H9 (cell line): ENCODE measurements at regions not wholly inside any gene's neighbourhood (a gene's known extent, or its start where the extent isn't known, plus 50 kb on each side); places are given as distances from the start of the nearest gene placed in this dataset.

ENCODE experiments used
- DNase-seq: peaks from one replicate; pipeline ENCODE4 v3.0.0-alpha.2; 2017
- H2AFZ ChIP-seq: one replicate; pipeline ENCODE4 v1.6.1; 2013; ENCODE audit warnings: mild to moderate bottlenecking, low read length, control low read depth, moderate library complexity
- H2AK5ac ChIP-seq: 2 replicates; pipeline ENCODE4 v1.6.1; 2013; ENCODE audit warnings: low read length, control low read depth, mixed read lengths; ENCODE audit not compliant: insufficient read length
- H2BK120ac ChIP-seq: one replicate; pipeline ENCODE4 v1.6.1; 2013; ENCODE audit warnings: low read depth, mild to moderate bottlenecking, low read length, control low read depth, inconsistent platforms; ENCODE audit not compliant: poor library complexity, severe bottlenecking
- H2BK12ac ChIP-seq: 2 replicates; pipeline ENCODE4 v1.6.1; 2013; ENCODE audit warnings: low read length, control low read depth, mixed read lengths, low read depth; ENCODE audit not compliant: insufficient read length
- H2BK15ac ChIP-seq: 2 replicates; pipeline ENCODE4 v1.6.1; 2013; ENCODE audit warnings: low read depth, low read length, control low read depth
- H2BK20ac ChIP-seq: one replicate; pipeline ENCODE4 v1.6.1; 2013; ENCODE audit warnings: low read depth, mild to moderate bottlenecking, low read length, control low read depth, inconsistent platforms; ENCODE audit not compliant: poor library complexity, severe bottlenecking
- H2BK5ac ChIP-seq: 2 replicates; pipeline ENCODE4 v1.6.1; 2013; ENCODE audit warnings: low read length, control low read depth, mixed read lengths; ENCODE audit not compliant: insufficient read length
- H3K14ac ChIP-seq: 2 replicates; pipeline ENCODE4 v1.6.1; 2013; ENCODE audit warnings: low read length, control low read depth; ENCODE audit not compliant: insufficient read depth
- H3K18ac ChIP-seq: 2 replicates; pipeline ENCODE4 v1.6.1; 2013; ENCODE audit warnings: low read depth, mild to moderate bottlenecking, mixed read lengths, low read length, control low read depth; ENCODE audit not compliant: insufficient read length
- H3K23ac ChIP-seq: 2 replicates; pipeline ENCODE4 v1.6.1; 2013; ENCODE audit warnings: low read length, control low read depth, mixed read lengths, low read depth; ENCODE audit not compliant: insufficient read length
- H3K23me2 ChIP-seq: 2 replicates; pipeline ENCODE4 v1.6.1; 2013; ENCODE audit warnings: low read depth, mild to moderate bottlenecking, mixed read lengths, low read length, control low read depth; ENCODE audit not compliant: insufficient read length, poor library complexity, severe bottlenecking
- H3K27ac ChIP-seq: 2 replicates; pipeline ENCODE4 v1.5.1; 2013; ENCODE audit warnings: low read length, control low read depth, mixed read lengths, low read depth; ENCODE audit not compliant: insufficient read length
- H3K27me3 ChIP-seq: 2 replicates; pipeline ENCODE4 v1.6.1; 2013; ENCODE audit warnings: low read length, control low read depth, inconsistent platforms; ENCODE audit not compliant: insufficient read depth
- H3K4ac ChIP-seq: 2 replicates; pipeline ENCODE4 v1.6.1; 2013; ENCODE audit warnings: low read depth, mild to moderate bottlenecking, control low read depth, inconsistent platforms, low read length, moderate library complexity
- H3K4me1 ChIP-seq: 2 replicates; pipeline ENCODE4 v1.6.1; 2013; ENCODE audit warnings: low read length, control low read depth, inconsistent platforms; ENCODE audit not compliant: insufficient read depth
- H3K4me2 ChIP-seq: 2 replicates; pipeline ENCODE4 v1.6.1; 2013; ENCODE audit warnings: low read length, control low read depth, mixed read lengths; ENCODE audit not compliant: insufficient read length, insufficient read depth
- H3K56ac ChIP-seq: 2 replicates; pipeline ENCODE4 v1.6.1; 2013; ENCODE audit warnings: low read depth, mild to moderate bottlenecking, mixed read lengths, low read length, control low read depth; ENCODE audit not compliant: insufficient read length
- H3K79me1 ChIP-seq: 2 replicates; pipeline ENCODE4 v1.6.1; 2013; ENCODE audit warnings: low read depth, mild to moderate bottlenecking, moderate library complexity, low read length, control low read depth, inconsistent platforms; ENCODE audit not compliant: insufficient read depth, poor library complexity, severe bottlenecking
- H3K79me2 ChIP-seq: 2 replicates; pipeline ENCODE4 v1.6.1; 2013; ENCODE audit warnings: low read length, control low read depth, inconsistent platforms; ENCODE audit not compliant: insufficient read depth
- H3K9ac ChIP-seq: 2 replicates; pipeline ENCODE4 v1.6.1; 2013; ENCODE audit warnings: low read length, control low read depth, mixed read lengths; ENCODE audit not compliant: insufficient read length; ENCODE audit errors: extremely low read depth
- H3K9me3 ChIP-seq: one replicate; pipeline ENCODE4 v1.6.1; 2013; ENCODE audit warnings: low read depth, low read length, inconsistent platforms; ENCODE audit not compliant: control insufficient read depth
- H3T11ph ChIP-seq: one replicate; pipeline ENCODE4 v1.6.1; 2013; ENCODE audit warnings: mild to moderate bottlenecking, low read length, control low read depth, inconsistent platforms
- H4K20me1 ChIP-seq: one replicate; pipeline ENCODE4 v1.6.1; 2013; ENCODE audit not compliant: control insufficient read depth, insufficient read length, insufficient read depth
- H4K5ac ChIP-seq: 2 replicates; pipeline ENCODE4 v1.6.1; 2013; ENCODE audit warnings: low read depth, mild to moderate bottlenecking, mixed read lengths, low read length, control low read depth; ENCODE audit not compliant: insufficient read length
- H4K8ac ChIP-seq: replicated peaks from 2 replicates; pipeline ENCODE4 v1.6.1; 2013; ENCODE audit warnings: low read length, control low read depth, mixed read lengths, low read depth; ENCODE audit not compliant: insufficient read length
- H4K91ac ChIP-seq: 2 replicates; pipeline ENCODE4 v1.6.1; 2013; ENCODE audit warnings: low read depth, mild to moderate bottlenecking, moderate library complexity, mixed read lengths, low read length, control low read depth; ENCODE audit not compliant: insufficient read length
- H3K27ac Mint-ChIP-seq, 3 experiments: 2 replicates in 2 of 3; 3 replicates in 1 of 3; pipeline ENCODE4 v1.8.0; 2020 to 2021; ENCODE audit warnings: mixed read lengths in 3 of 3, mild to moderate bottlenecking in 1 of 3, moderate library complexity in 1 of 3
- H3K27me3 Mint-ChIP-seq: 2 replicates; pipeline ENCODE4 v1.8.0; 2021; ENCODE audit warnings: low read depth, mild to moderate bottlenecking, moderate library complexity, mixed read lengths
- H3K36me3 Mint-ChIP-seq, 3 experiments: 2 replicates in 2 of 3; 3 replicates in 1 of 3; pipeline ENCODE4 v1.8.0; 2020 to 2021; ENCODE audit warnings: low read depth in 3 of 3, mixed read lengths in 3 of 3; ENCODE audit not compliant: insufficient read depth in 1 of 3
- H3K4me1 Mint-ChIP-seq, 2 experiments: 2 replicates each; pipeline ENCODE4 v1.8.0; 2020; ENCODE audit warnings: mixed read lengths in 2 of 2
- H3K4me3 Mint-ChIP-seq, 2 experiments: 2 replicates in 1 of 2; 3 replicates in 1 of 2; pipeline ENCODE4 v1.8.0; 2020 to 2021; ENCODE audit warnings: mild to moderate bottlenecking in 2 of 2, mixed read lengths in 2 of 2, moderate library complexity in 1 of 2
- H3K9me3 Mint-ChIP-seq, 2 experiments: 2 replicates in 1 of 2; 3 replicates in 1 of 2; pipeline ENCODE4 v1.8.0; 2020; ENCODE audit warnings: mild to moderate bottlenecking in 2 of 2, mixed read lengths in 2 of 2, moderate library complexity in 1 of 2
- CTCF ChIP-seq: fragments of 200-600 bp; sonication (generic); conservative IDR thresholded peaks from 3 replicates; pipeline ENCODE4 v1.8.0; 2021; ENCODE audit warnings: antibody characterized with exemption, mild to moderate bottlenecking
- WGBS: extraction: QIAGEN DNeasy Blood & Tissue Kit; methylation state at CpG from one replicate; pipeline ENCODE4 v1.1.7; 2013; ENCODE audit warnings: missing lambda C conversion rate, low lambda C conversion rate, mixed read lengths; ENCODE audit not compliant: insufficient read length; ENCODE audit errors: extremely low coverage; 5-methylcytosine and 5-hydroxymethylcytosine counted together

GRCh38 chr14:35234012-35234805, 58.0 kb upstream of the PSMA6 start:
- no peaks in the 10 kb centered on the region for H3K9me3 Mint-ChIP-seq
- WGBS, result no CpG with 5 or more reads among the region's 6 CpGs
- H3K9me3 ChIP-seq, result no peaks in the 10 kb centered on the region
- H2BK12ac ChIP-seq, result no peak overlapping the region
- H4K5ac ChIP-seq, result no peak overlapping the region
- H3T11ph ChIP-seq, result no peak overlapping the region
- H3K56ac ChIP-seq, result no peak overlapping the region
- H3K27ac ChIP-seq, result no peak overlapping the region
- H3K4me1 ChIP-seq, result no peaks in the 10 kb centered on the region
- no peak overlapping the region for H4K91ac ChIP-seq
- no peaks in the 10 kb centered on the region for H3K27me3 Mint-ChIP-seq
- no peak overlapping the region for H2BK20ac ChIP-seq
- no peaks in the 10 kb centered on the region for H3K27me3 ChIP-seq
- H2AK5ac ChIP-seq, result no peak overlapping the region
- H4K8ac ChIP-seq, result no peak overlapping the region
- no peak for TF ChIP-seq CTCF
- H2BK120ac ChIP-seq, result no peak overlapping the region
- H3K79me2 ChIP-seq, result no peaks in the 10 kb centered on the region
- H3K23ac ChIP-seq, result no peak overlapping the region
- H3K4ac ChIP-seq, result no peak overlapping the region
- no peak overlapping the region for H3K9ac ChIP-seq
- no peak overlapping the region for H3K27ac Mint-ChIP-seq
- H3K4me3 Mint-ChIP-seq, result no peak overlapping the region
- H2AFZ ChIP-seq, result no peak overlapping the region
- DNase-seq, result no peak
- H2BK5ac ChIP-seq, result no peak overlapping the region
- no peaks in the 10 kb centered on the region for H3K23me2 ChIP-seq
- H3K4me1 Mint-ChIP-seq, result no peaks in the 10 kb centered on the region
- H2BK15ac ChIP-seq, result no peak overlapping the region
- no peak overlapping the region for H3K4me2 ChIP-seq
- H3K79me1 ChIP-seq, result no peaks in the 10 kb centered on the region
- no peak overlapping the region for H3K14ac ChIP-seq
- no peaks in the 10 kb centered on the region for H4K20me1 ChIP-seq
- no peak overlapping the region for H3K18ac ChIP-seq
- no peaks in the 10 kb centered on the region for H3K36me3 Mint-ChIP-seq
